ENCODE measurements at regions not wholly inside any gene's neighbourhood (a gene's known extent, or its start where the extent isn't known, plus 50 kb on each side); places are given as distances from the start of the nearest gene placed in this dataset.

- TF ChIP-seq POLR2A (IDR thresholded peaks at IDR 0.05; ENCODE audit: low read length) (no peak), GATA1 (IDR thresholded peaks at IDR 0.05; ENCODE audit: low read depth, low read length) (no peak)
Measured at GRCh38 chr3:74812756-74813155, 198.3 kb upstream of the CNTN3 start.

Measured in erythroblast (primary cell).